GM18873 (cell line): ENCODE measurements at regions not wholly inside any gene's neighbourhood (a gene's known extent, or its start where the extent isn't known, plus 50 kb on each side); places are given as distances from the start of the nearest gene placed in this dataset.

ENCODE experiments used
- ATAC-seq: cut with Tn5 transposase; IDR thresholded peaks from one replicate; pipeline ENCODE4 v1.9.1; 2021; ENCODE audit warnings: mild to moderate bottlenecking, moderate library complexity, moderate number of reproducible peaks; ENCODE audit not compliant: unreplicated experiment, low FRiP score

- no peak for ATAC-seq
These were observed 266.4 kb upstream of the HES1 start for GRCh38 chr3:193869221-193870201.

GRCh38 chr3:193870376-193871219, 265.4 kb upstream of the HES1 start:
- ATAC-seq, result no peak

GRCh38 chr3:193871220-193871485, 264.8 kb upstream of the HES1 start:
- no peak for ATAC-seq

- no peak for ATAC-seq
These were observed 263.6 kb upstream of the HES1 start for GRCh38 chr3:193872265-193872753.

- ATAC-seq, result no peak
These were observed 262.3 kb upstream of the HES1 start for GRCh38 chr3:193873426-193874201.

- ATAC-seq, result no peak
These were observed 261.4 kb upstream of the HES1 start for GRCh38 chr3:193874512-193874911.

- no peak for ATAC-seq
These were observed 260.9 kb upstream of the HES1 start for GRCh38 chr3:193874997-193875593.

- no peak for ATAC-seq
These were observed 260.2 kb upstream of the HES1 start for GRCh38 chr3:193875601-193876321.

GRCh38 chr3:193879099-193879863, 256.7 kb upstream of the HES1 start:
- no peak for ATAC-seq

- no peak for ATAC-seq
These were observed 256.1 kb upstream of the HES1 start for GRCh38 chr3:193879864-193880242.

- ATAC-seq, result no peak
These were observed 253.9 kb upstream of the HES1 start for GRCh38 chr3:193882091-193882490.

- ATAC-seq, result no peak
These were observed 252.4 kb upstream of the HES1 start for GRCh38 chr3:193883551-193883950.

- ATAC-seq, result no peak
These were observed 251.9 kb upstream of the HES1 start for GRCh38 chr3:193884027-193884426.

GRCh38 chr3:193884652-193885051, 251.3 kb upstream of the HES1 start:
- no peak for ATAC-seq

- ATAC-seq, result no peak
These were observed 250.1 kb upstream of the HES1 start for GRCh38 chr3:193885832-193886231.

GRCh38 chr3:193890016-193890897, 245.7 kb upstream of the HES1 start:
- ATAC-seq, result no peak

GRCh38 chr3:193894121-193894863, 241.7 kb upstream of the HES1 start:
- ATAC-seq, result no peak
